Endodermal cell (in vitro differentiated cells): ENCODE measurements at regions not wholly inside any gene's neighbourhood (a gene's known extent, or its start where the extent isn't known, plus 50 kb on each side); places are given as distances from the start of the nearest gene placed in this dataset.

Experiments
- DNase-seq: peaks from one replicate; pipeline ENCODE4 v3.0.0-alpha.2; 2017
- H3K27ac ChIP-seq: 2 replicates; pipeline ENCODE4 v1.5.1; 2013; ENCODE audit warnings: mild to moderate bottlenecking, low read depth, low read length, moderate library complexity
- H3K27me3 ChIP-seq: 2 replicates; pipeline ENCODE4 v1.6.1; 2013; ENCODE audit warnings: mild to moderate bottlenecking, low read length, moderate library complexity; ENCODE audit not compliant: insufficient read depth, control insufficient read depth, poor library complexity, severe bottlenecking
- H3K36me3 ChIP-seq: 2 replicates; pipeline ENCODE4 v1.7.0; 2013; ENCODE audit warnings: mild to moderate bottlenecking, low read length, moderate library complexity; ENCODE audit not compliant: control insufficient read depth, insufficient read depth
- H3K4me1 ChIP-seq: one replicate; pipeline ENCODE4 v1.7.0; 2013; ENCODE audit warnings: low read length; ENCODE audit not compliant: control insufficient read depth, insufficient read depth
- H3K4me3 ChIP-seq: 2 replicates; pipeline ENCODE4 v1.5.1; 2013; ENCODE audit warnings: mild to moderate bottlenecking, low read length, moderate library complexity
- H3K9ac ChIP-seq: 2 replicates; pipeline ENCODE4 v1.6.1; 2013; ENCODE audit warnings: mild to moderate bottlenecking, low read length, moderate library complexity; ENCODE audit not compliant: poor library complexity, severe bottlenecking; ENCODE audit errors: extremely low read depth
- H3K9me3 ChIP-seq: 2 replicates; pipeline ENCODE4 v1.6.1; 2013; ENCODE audit warnings: mild to moderate bottlenecking, low read length, moderate library complexity; ENCODE audit not compliant: control insufficient read depth
- H3K27ac Mint-ChIP-seq: 2 replicates; pipeline ENCODE4 v1.8.0; 2020; ENCODE audit warnings: mixed read lengths
- H3K27me3 Mint-ChIP-seq: 2 replicates; pipeline ENCODE4 v1.8.0; 2021; ENCODE audit warnings: mild to moderate bottlenecking, mixed read lengths; ENCODE audit not compliant: insufficient read depth
- H3K36me3 Mint-ChIP-seq: 2 replicates; pipeline ENCODE4 v1.8.0; 2020; ENCODE audit warnings: low read depth, mixed read lengths
- H3K4me1 Mint-ChIP-seq: 2 replicates; pipeline ENCODE4 v1.8.0; 2020; ENCODE audit warnings: mixed read lengths
- H3K4me3 Mint-ChIP-seq: 2 replicates; pipeline ENCODE4 v1.8.0; 2020; ENCODE audit warnings: mild to moderate bottlenecking, moderate library complexity, mixed read lengths
- H3K9me3 Mint-ChIP-seq: 2 replicates; pipeline ENCODE4 v1.8.0; 2020; ENCODE audit warnings: mild to moderate bottlenecking, mixed read lengths
- WGBS, 2 experiments: methylation state at CpG; one replicate each; pipeline versions ENCODE4 v1.1.5 to v1.1.7; 2013; ENCODE audit warnings: missing lambda C conversion rate in 2 of 2, mixed read lengths in 1 of 2; ENCODE audit not compliant: insufficient coverage in 1 of 2, insufficient read length in 1 of 2; 5-methylcytosine and 5-hydroxymethylcytosine counted together
- TF ChIP-seq, protein P1 (sequence below): fragments of 200-600 bp; sonication (generic); conservative IDR thresholded peaks from 2 replicates; pipeline ENCODE4 v1.5.0; 2021; ENCODE audit warnings: antibody characterized with exemption, mild to moderate bottlenecking

DNA sequence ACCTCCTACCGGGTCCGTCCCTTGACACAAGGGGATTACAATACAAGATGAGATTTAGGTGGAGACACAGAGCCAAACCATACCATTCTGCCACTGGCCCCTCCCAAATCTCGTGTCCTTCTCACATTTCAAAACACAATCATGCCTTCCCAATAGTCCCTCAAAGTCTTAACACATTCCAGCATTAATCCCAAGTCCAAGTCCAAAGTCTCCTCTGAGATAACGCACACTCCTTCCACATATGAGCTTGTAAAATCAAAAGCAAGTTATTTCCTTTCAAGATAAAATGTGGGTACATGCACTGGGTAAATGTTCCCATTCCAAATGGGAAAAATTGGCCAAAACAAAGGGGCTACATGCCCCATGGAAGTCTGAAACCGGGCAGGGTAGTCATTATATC is 463.9 kb upstream of the CDH9 start:
- Histone ChIP-seq H3K4me1 (no peaks in the 10 kb centered on the region), H3K27me3 (no peaks in the 10 kb centered on the region), H3K9me3 (no peaks in the 10 kb centered on the region), H3K4me3 (no peak overlapping the region), H3K9ac (no peak overlapping the region), H3K36me3 (no peaks in the 10 kb centered on the region), H3K27ac (no peak overlapping the region)
- H3K27me3 Mint-ChIP-seq: no peaks in the 10 kb centered on the region
- H3K4me3 Mint-ChIP-seq: no peak overlapping the region
- 50 to 74% methylated on average over 2 to 5 of the region's 5 CpGs for WGBS, 2 experiments
- no peaks in the 10 kb centered on the region for H3K9me3 Mint-ChIP-seq
- DNase-seq: peak; percentile 39
- TF ChIP-seq, protein P1, sequence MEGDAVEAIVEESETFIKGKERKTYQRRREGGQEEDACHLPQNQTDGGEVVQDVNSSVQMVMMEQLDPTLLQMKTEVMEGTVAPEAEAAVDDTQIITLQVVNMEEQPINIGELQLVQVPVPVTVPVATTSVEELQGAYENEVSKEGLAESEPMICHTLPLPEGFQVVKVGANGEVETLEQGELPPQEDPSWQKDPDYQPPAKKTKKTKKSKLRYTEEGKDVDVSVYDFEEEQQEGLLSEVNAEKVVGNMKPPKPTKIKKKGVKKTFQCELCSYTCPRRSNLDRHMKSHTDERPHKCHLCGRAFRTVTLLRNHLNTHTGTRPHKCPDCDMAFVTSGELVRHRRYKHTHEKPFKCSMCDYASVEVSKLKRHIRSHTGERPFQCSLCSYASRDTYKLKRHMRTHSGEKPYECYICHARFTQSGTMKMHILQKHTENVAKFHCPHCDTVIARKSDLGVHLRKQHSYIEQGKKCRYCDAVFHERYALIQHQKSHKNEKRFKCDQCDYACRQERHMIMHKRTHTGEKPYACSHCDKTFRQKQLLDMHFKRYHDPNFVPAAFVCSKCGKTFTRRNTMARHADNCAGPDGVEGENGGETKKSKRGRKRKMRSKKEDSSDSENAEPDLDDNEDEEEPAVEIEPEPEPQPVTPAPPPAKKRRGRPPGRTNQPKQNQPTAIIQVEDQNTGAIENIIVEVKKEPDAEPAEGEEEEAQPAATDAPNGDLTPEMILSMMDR: no peak
- H3K36me3 Mint-ChIP-seq: no peaks in the 10 kb centered on the region
- H3K4me1 Mint-ChIP-seq: peaks cover 10% of the 10 kb centered on the region
- H3K27ac Mint-ChIP-seq: no peak overlapping the region

DNA sequence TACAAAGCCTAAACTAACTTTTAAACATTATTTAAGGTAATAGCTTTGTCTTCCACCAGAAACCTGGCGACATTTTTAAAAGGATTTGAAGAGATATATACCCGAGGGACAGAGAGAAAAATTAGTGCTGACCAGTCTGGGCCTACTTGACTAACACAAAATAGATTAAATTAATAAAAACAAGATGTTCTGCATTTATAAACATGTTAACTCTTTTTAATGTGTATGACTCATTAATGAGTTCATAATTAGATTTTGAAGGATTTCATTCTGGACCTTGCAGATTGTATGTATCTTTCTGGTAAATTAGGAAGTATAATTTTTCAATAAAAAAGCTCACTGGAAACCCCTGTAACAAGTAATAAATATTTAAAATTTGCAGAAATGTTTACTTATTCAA is 459.1 kb upstream of the CDH9 start:
- H3K9me3 ChIP-seq: no peaks in the 10 kb centered on the region
- 100% methylated on average over 2 of the region's 2 CpGs; no CpG with 5 or more reads in 1 of the 2 experiments for WGBS, 2 experiments
- no peak overlapping the region for H3K4me3 ChIP-seq
- H3K4me1 ChIP-seq: no peaks in the 10 kb centered on the region
- H3K36me3 ChIP-seq: no peaks in the 10 kb centered on the region
- Mint-ChIP-seq H3K4me1 (peaks cover 10% of the 10 kb centered on the region), H3K9me3 (no peaks in the 10 kb centered on the region), H3K27me3 (no peaks in the 10 kb centered on the region), H3K36me3 (no peaks in the 10 kb centered on the region), H3K27ac (no peak overlapping the region), H3K4me3 (no peak overlapping the region)
- TF ChIP-seq, protein P1: no peak
- no peaks in the 10 kb centered on the region for H3K27me3 ChIP-seq
- no peak for DNase-seq
- no peak overlapping the region for H3K9ac ChIP-seq
- no peak overlapping the region for H3K27ac ChIP-seq

DNA sequence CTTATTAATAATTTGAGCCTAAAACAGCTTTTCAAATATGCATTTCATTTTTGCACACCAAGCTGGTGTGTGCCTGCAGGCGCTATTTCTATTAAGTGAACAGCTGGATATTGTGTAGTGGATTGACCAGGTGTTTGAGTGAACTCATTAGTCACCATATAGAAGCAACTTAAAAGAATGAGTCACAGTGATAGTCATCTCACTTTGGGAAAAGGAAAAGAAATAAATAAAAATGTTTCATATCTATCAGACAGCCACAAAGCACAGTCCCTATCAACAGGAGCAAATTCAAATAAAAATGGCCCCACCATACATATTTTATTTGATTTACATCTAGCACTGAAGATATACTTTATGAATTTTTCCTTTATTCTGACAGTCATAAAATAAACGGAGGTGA is 456.5 kb upstream of the CDH9 start:
- TF ChIP-seq, protein P1: no peak
- H3K27ac Mint-ChIP-seq: no peak overlapping the region
- H3K9me3 Mint-ChIP-seq: no peaks in the 10 kb centered on the region
- H3K36me3 ChIP-seq: no peaks in the 10 kb centered on the region
- no peak overlapping the region for H3K27ac ChIP-seq
- H3K36me3 Mint-ChIP-seq: no peaks in the 10 kb centered on the region
- no peaks in the 10 kb centered on the region for H3K4me1 ChIP-seq
- no peaks in the 10 kb centered on the region for H3K4me1 Mint-ChIP-seq
- H3K4me3 Mint-ChIP-seq: no peak overlapping the region
- H3K27me3 ChIP-seq: no peaks in the 10 kb centered on the region
- no peaks in the 10 kb centered on the region for H3K9me3 ChIP-seq
- H3K4me3 ChIP-seq: no peak overlapping the region
- DNase-seq: no peak
- H3K27me3 Mint-ChIP-seq: no peaks in the 10 kb centered on the region
- WGBS, 2 experiments: 98 to 100% methylated on average over 1 to 2 of the region's 2 CpGs
- H3K9ac ChIP-seq: no peak overlapping the region
